PC-3 (cell line): ENCODE measurements at regions not wholly inside any gene's neighbourhood (a gene's known extent, or its start where the extent isn't known, plus 50 kb on each side); places are given as distances from the start of the nearest gene placed in this dataset.

Source experiments
- CTCF ChIP-seq: fragments of 300-600 bp; sonication (generic); conservative IDR thresholded peaks from 2 replicates; pipeline ENCODE4 v1.5.1; 2017; ENCODE audit warnings: antibody characterized with exemption, low read depth, mild to moderate bottlenecking, low read length
- EZH2 ChIP-seq: fragments of 300-600 bp; sonication (generic); IDR thresholded peaks from one replicate; pipeline ENCODE4 v1.6.1; 2017; ENCODE audit warnings: antibody characterized with exemption, mild to moderate bottlenecking, low read length; ENCODE audit not compliant: unreplicated experiment
- EZH2phosphoT487 ChIP-seq: fragments of 300-600 bp; sonication (generic); IDR thresholded peaks from 2 replicates; pipeline ENCODE4 v1.6.1; 2018; ENCODE audit warnings: mild to moderate bottlenecking, antibody characterized with exemption, low read length, borderline replicate concordance

- TF ChIP-seq CTCF: no peak
- TF ChIP-seq EZH2phosphoT487: no peak
- TF ChIP-seq EZH2: no peak
Observed at GRCh38 chr10:65701168-65701776, 1224.6 kb upstream of the LRRTM3 start.
